Tibial nerve (tissue), 3 donors: ENCODE measurements at regions not wholly inside any gene's neighbourhood (a gene's known extent, or its start where the extent isn't known, plus 50 kb on each side); places are given as distances from the start of the nearest gene placed in this dataset.
"Not testable (repeated sequence)": the region's sequence is repeated elsewhere in the genome, so short reads cannot be mapped to it uniquely, and the experiment has no call there.

ENCODE experiments used
- POLR2A ChIP-seq, 2 donors: fragments of 450-650 bp; IDR thresholded peaks; one replicate each; pipeline ENCODE4 v1.6.1; 2017; ENCODE audit warnings: antibody characterized with exemption in 2 of 2, mild to moderate bottlenecking in 2 of 2, moderate library complexity in 2 of 2
- TF ChIP-seq, protein P1 (sequence below), 5 experiments: fragments of 200-600 bp in 3 of 5; fragments of 450-650 bp in 2 of 5; sonication (generic) in 3 of 5; IDR thresholded peaks; one replicate each; pipeline ENCODE4 v1.5.1; 2016 to 2019; ENCODE audit warnings: antibody characterized with exemption in 5 of 5, mild to moderate bottlenecking in 3 of 5, moderate library complexity in 2 of 5

DNA sequence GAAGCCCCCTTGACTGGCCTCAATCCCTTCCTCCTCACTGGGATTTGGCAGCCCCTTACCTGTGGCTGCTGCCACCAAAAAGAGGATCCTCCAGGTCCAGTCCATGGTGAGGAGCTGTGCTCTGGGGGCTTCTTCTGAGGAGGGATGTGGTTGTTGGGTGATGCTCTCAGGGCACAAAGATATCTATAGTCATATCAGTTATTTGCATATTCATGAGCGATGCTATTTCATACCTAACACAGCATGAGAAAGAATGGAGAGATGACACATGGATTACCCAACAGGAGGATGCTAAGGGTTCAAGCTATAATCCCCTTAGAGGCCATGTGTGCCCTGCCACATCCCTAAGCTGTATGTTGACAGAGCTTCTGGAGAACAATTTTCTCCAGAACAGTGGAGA lies 98.1 kb downstream of the OR4M2 start:
- TF ChIP-seq, protein P1, sequence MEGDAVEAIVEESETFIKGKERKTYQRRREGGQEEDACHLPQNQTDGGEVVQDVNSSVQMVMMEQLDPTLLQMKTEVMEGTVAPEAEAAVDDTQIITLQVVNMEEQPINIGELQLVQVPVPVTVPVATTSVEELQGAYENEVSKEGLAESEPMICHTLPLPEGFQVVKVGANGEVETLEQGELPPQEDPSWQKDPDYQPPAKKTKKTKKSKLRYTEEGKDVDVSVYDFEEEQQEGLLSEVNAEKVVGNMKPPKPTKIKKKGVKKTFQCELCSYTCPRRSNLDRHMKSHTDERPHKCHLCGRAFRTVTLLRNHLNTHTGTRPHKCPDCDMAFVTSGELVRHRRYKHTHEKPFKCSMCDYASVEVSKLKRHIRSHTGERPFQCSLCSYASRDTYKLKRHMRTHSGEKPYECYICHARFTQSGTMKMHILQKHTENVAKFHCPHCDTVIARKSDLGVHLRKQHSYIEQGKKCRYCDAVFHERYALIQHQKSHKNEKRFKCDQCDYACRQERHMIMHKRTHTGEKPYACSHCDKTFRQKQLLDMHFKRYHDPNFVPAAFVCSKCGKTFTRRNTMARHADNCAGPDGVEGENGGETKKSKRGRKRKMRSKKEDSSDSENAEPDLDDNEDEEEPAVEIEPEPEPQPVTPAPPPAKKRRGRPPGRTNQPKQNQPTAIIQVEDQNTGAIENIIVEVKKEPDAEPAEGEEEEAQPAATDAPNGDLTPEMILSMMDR (IDR thresholded peaks at IDR 0.05): not testable (repeated sequence)
- not testable (repeated sequence) for TF ChIP-seq POLR2A (IDR thresholded peaks at IDR 0.05)
